Colon (tissue), 2 donors: ENCODE measurements at regions not wholly inside any gene's neighbourhood (a gene's known extent, or its start where the extent isn't known, plus 50 kb on each side); places are given as distances from the start of the nearest gene placed in this dataset.

ENCODE experiments used
- FAIRE-seq: peaks from 2 replicates; lab custom pipeline; 2012; peaks lifted over from hg19 to GRCh38; lab: Jason Lieb, UNC
- donor health status: control.
- donor health status: control.

DNA sequence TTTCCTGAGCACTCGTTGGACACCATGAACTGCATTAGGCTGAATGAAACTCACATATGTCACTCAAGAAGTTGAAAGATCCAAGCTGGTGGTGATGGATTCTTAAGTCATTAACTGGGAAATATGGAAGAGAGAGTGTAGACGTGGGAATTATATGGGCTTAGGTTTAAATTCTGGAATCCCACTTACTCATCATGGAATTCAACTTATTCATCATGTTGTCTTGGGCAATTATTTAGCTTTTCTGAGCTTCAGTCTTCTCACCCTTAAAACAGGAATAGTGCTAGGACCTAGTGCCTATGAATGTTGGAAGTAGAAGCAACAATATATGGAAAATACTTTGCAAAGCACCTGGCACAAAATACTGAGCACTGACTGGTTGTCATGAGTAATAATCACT is 292.4 kb upstream of the TBX3 start:
- no peak for FAIRE-seq

DNA sequence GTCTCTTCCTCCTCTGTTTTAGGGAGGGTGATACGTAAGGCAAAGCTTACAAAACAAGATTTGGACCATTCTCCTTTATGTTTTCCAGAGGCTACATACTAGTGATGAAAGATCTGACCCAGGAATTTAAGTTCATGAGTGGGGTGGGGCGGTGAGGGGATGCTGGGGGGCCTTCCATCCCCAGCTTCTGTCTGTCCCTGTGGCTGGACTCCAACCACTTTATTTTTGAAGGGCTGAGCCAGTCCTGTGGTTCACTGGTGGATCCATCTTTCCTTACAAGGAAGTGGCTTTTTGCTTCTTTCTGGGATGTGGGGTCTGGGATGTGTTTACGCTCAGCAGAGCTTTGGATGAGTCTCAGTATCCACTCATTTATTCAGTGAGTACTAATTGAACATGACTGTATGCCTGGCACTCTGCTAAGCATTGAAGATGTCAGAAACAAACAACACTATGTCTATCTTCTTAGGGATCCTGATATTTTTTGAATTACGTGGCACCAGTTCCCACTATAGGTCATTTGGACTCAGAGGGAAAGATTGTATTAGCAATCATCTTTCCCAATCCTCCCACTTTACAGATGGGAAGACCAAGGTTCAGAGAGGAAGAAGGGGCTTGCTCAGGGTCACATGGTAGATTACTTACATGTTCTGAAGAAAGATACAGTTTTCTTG is 291.8 kb upstream of the TBX3 start:
- FAIRE-seq = no peak

DNA sequence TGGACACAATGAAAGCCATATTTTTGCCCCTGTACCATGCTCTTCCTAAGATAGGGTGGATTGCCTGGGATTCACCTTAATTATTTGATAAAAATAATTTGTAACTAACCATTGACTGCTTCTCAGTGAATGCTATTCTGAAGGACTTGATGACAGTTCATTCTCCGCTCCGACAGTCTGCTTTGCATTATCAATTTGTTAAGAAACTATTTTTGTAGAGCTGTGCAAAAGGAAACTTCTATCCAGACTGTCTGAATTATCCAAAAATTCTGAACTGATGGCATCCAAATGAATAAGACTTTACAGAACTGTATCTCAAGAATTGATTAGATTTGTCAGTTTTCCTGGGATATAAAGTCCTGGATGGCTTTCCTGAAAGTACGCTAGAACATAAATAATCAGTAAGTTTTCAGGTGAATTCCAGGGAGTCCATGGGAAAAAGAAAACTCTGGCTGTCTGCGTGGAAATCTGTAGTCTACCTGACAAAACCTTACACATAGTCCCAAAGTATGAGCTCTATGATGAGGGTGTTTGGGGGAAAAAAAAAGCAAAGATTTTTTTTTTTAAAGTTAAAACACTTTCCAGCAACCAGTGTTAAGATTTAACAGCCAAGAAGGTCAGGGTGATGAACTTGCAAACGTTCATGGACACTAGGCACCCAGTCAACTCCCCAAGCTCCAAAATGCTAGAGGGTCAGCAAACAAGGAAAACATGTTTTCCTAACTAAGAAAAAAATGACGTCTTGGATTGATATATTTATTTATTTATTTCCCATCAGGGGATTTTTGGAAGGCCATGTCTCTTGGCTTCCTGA is 291.1 kb upstream of the TBX3 start:
- no peak for FAIRE-seq

DNA sequence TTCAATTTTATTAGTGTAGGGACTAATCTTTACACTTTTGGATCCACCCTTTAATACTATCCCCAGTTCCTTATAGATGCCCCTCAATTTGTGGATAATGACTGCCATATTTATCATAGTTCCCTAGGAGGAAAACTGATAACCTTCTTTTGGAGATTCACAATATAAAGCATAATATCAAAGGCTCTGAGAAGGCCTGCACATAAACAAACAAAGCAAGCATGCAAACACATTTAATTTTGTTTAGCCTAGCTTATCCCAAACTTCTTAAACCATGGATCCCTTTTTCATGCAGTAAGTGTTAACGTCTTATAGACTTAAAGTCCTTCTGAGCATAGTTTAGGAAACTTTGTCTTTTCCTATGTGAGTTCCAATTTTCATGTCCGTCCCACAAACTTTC is 290.4 kb upstream of the TBX3 start:
- no peak for FAIRE-seq

DNA sequence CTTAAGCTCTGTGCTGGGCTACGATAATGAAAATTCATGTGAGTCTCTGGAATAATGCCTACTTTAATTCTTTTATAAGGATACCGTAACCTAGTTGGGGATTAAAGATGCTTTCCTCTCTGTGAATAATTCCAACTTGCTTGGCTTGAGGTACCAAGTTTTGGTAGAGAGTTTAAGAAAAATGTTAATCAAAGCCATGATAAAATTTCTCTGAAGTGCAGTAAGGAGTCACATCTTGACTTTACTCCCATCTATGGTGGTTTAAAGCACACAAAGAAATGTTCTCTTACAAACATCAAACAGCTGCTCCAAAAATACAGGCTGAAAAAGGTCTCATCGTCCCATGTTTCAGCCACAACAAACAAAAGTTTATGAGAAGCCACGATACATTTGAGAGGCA is 284.8 kb upstream of the TBX3 start:
- no peak for FAIRE-seq

DNA sequence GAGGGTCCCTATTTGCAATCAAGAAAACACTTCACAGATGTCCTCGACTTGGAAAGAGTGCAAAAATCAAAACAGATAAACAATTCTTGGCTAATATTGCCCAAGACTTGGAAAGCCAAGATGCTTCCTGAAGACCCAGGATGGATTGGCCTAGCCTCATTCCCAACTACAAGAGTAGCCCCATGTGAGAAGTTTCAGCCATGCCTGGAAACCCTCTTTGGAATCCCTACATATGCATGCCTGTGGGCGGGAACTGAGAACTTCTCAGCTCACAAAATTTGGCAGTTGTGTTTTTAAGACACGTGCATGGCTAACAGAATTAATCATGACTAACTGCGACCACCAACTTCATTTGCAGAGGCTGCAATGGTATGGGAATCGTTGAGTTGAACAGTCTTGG is 283.2 kb upstream of the TBX3 start:
- FAIRE-seq = no peak

DNA sequence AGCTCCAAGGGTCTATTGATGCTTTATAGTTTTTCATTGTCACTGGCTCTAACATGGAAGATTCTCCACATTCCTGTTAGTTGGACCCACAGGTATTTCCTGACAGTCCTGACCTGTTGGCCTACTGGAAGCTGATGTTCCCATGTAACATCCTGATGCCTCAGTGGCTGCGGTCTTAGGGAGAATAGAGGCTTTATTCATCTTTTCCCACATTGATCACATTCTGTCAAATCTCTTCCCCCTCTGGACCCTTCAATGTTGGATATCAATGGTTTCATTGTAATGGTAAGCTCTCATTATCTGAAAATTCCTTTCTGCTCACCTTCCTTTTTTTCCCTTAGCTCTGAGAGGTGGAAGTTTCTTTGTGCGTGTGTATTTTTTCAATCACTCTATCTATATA is 280.9 kb upstream of the TBX3 start:
- no peak for FAIRE-seq

DNA sequence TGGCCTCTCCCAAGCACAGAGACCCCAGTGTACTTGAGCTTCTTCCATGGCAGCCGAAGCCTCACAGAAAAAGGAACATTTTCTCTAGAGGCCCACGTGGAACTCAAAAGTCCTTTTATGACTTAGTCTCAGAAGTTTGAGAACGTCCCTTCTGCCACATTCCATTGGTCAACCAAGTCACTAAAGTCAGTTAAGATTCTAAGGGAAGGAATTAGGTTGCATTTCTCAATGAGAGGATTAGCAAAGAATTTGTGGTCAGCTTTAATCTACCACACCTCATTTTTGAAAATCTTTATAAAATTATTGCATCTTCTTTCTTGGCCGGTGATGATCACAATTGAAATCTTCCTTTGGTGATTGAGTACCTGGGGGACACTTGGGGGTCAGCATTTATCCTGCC is 279.9 kb upstream of the TBX3 start:
- FAIRE-seq = no peak

DNA sequence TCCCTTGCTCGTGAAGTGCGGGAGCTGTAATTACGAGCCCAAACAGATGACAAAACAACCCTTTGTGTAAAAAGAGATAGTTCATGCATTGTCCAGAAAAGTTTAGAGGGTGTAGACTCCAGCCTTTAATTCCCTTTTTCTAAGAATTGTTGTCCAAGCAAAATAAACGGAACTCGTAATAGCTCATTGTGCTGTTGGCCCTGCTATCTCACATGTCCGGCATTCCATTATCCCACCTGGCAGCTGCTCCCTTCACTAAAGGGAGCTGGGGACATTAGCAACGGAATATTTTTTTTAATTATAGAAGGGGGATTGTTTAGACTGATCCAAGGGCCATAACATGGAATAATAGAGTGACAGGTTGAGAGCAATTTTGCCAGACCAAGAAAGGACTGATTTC is 277.5 kb upstream of the TBX3 start:
- no peak for FAIRE-seq

DNA sequence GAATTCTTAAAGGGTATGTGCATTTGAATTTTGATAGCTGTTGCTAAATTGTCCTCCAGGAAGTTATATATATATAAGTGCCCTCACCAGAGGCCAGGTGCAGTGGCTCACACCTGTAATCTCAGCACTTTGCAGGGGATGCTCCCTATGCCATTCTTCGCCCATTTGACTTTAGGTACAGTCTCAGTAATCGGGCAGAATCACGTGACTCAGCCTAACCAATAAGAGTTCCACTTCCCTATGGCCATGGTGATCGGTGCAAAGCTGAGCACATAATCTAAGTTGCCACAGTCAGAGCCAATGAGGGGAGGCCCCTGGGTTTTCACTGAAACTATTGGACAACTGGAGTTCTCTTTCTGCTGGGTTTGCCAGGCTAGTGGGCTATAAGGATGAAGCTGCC is 274.6 kb upstream of the TBX3 start:
- FAIRE-seq = no peak

DNA sequence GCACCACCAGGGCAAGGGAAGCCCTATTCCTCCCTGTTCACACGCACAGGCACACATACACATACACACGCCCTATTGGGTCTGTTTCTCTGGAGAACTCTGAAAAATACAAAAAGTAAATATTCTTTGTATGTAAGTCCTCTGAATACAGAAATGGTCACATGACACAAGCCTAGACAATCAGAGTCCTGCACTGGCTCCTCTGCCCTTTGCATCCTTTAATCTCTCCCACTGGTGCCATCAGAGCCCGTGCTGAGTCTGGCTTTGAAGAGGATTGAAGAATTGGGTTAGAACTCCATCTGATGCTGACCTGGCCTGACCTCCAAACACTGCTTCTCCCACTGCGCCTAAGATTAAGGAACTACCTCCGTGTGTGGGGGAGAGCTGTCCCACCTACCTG is 273.2 kb upstream of the TBX3 start:
- no peak for FAIRE-seq

DNA sequence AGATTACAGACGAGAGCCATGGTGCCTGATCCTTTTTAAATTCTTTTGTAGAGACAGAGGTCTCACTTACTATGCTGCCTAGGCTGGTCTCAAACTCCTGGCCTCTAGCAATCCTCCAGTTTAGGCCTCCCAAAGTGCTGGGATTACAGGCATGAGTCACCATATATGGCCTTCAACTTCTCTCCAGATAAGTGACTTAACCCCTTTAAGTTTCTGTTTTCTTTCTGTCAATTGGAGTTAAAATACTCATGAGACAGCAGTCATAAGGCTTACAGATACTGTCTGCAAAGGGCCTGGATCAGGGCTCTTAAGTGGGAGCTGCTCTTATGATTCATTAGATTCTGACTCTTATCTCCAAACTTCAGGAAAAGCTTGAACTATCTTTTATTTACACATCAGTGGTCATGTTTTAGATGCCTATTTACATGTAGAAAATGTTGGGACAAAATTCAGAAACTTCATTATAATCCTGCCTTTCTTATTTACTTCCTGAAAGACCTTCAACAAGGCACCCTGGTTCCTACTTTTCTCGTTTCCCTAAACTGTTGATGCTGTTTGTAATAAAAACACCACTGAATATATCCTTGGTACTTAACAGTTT is 271.5 kb upstream of the TBX3 start:
- FAIRE-seq = no peak

DNA sequence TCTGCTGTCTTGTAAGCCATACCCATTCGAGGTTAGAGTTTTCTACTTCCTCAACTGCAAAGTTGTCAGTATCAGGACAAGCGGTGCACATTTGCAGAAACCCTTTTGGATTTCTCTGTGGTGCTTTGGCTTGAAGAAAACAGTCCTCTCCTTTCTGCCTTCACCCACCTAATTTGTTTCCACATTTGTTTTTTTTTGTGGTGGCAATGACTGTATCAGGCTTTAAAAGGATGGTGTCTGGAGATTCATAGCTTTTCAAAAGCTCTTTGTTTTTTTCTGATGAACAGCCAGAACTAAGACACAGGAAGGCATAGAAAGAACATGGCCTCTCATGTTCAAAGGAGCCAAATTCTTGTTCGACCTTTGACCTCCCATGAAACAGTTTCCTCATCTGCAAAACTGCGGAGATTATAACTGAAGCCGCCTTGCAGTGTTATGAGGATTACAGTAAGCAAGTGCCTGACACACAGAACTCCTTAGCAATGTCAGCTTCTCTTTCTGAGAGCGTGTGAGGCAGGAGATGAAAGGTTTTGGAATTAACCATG is 270.6 kb upstream of the TBX3 start:
- no peak for FAIRE-seq

DNA sequence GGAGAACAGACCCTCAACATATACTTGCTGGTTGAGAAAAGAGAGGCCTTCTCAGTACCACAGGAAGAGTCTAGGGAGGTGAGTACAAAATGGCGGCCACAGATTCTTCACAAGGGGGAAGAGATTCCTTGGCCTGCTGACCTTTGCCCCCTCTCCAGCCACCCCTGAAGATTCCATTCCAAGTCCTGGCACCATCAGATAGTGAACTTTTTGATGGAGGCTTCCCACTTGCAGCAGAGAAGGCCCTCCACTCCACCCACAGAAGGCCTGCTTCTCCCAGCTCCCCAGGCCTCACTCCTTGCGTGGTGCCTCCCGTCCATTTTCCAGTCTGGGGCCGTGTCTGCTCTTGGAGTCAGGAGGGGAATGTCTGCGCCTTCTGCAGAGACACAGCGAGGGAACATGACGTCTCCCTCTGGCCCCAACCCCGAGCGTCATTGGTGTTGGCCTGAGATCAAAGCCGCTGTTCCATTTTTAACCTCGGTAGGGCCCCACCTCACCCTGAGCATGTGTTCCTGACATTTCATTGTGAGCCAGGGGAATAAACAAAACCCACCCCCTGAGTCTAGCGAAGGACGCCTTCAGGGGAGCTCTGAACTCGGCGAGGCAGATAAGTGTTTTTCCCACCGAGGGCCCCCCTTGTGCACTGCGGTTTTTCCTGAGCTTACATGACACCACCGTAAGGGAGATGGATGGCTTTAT is 268.7 kb upstream of the TBX3 start:
- FAIRE-seq = no peak

DNA sequence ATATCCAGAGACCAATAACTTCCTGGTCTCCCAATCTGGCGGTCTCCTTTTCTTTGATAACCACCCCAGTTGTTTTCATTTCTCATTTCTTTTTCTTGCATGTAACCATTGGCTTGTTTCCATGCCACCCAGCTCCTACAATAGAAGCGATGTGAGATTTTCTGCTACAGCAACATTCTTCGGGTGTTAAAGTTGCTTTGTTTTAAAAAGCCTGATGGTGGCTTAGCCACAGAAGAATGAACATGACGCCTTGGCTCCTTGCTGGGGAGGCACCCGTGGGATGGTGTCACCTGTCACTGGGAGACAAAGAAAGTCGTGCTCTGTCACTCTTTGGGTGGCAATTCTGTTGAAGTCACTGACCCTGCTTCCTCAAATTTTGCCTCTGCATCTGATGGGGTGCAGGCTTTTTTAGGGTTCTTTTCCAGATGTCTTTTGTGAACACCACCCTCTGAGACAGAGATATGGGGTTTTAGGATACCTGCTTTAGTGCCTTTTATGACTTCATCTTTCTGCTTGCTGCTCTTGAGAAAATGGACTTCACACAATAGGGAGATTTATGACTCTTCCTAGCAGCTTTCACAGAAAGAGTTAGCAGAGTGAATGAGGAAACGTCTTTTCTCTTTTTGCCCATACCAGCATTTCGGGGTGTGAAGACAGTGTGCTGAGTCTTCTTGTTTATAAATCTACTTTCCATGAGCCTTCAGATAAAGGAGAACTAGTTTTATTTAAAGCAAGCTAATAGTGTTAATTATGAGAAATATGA is 265.3 kb upstream of the TBX3 start:
- FAIRE-seq = no peak

DNA sequence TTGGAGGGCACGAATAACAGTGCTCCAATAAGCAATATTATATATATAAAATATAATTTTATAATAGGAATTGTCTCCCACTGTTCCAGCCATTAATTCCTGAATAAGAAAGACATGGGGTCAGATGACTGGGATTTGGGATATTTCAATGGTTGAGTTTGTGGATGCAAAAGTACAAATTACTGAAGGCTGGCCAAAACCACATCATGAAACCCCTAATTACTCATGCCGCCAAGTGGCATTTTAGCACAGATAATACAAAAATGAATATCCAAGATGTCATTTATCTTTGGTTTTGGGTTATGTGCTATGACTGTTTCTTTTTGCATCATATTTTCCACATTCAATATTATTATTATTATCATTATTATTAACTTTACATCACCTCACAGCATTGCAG is 261.4 kb upstream of the TBX3 start:
- no peak for FAIRE-seq

DNA sequence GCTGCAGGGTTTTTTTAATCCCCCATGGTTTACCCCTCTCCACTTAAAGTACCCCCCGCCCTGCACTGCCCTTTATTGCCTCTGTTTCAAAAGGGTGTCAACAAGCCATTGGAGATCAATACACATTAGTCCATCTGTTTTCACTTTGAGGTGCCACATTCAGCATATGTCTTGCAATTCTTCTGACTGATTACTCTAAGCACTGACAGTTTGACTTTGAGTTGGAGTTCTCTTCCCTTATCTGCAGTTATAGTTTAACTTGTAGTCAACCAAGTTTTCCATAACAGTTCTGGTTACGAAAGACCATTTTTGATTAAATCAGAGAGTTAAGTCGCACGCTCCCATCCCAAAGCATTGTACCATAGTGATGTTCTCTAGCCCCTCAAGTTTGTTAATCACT is 260.8 kb upstream of the TBX3 start:
- FAIRE-seq = no peak

DNA sequence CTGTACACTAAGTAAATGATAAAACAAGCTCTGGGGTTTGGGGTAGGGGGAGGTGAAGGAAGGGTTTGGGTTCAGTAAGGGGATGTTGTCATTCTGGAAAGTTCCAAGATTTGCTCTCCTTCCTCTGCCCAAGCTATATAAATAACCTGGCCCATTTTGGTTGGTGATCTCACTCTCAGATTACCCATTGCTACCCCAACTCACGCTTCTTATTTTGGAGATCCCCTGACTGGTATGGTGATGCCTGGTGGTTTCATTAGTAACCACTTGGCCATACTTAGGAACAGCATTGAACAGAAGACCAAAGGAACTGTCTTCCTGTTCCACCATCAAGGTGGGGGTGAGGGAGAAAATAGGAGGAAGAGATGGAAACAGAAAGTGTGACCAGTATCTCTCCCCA is 259.6 kb upstream of the TBX3 start:
- no peak for FAIRE-seq

DNA sequence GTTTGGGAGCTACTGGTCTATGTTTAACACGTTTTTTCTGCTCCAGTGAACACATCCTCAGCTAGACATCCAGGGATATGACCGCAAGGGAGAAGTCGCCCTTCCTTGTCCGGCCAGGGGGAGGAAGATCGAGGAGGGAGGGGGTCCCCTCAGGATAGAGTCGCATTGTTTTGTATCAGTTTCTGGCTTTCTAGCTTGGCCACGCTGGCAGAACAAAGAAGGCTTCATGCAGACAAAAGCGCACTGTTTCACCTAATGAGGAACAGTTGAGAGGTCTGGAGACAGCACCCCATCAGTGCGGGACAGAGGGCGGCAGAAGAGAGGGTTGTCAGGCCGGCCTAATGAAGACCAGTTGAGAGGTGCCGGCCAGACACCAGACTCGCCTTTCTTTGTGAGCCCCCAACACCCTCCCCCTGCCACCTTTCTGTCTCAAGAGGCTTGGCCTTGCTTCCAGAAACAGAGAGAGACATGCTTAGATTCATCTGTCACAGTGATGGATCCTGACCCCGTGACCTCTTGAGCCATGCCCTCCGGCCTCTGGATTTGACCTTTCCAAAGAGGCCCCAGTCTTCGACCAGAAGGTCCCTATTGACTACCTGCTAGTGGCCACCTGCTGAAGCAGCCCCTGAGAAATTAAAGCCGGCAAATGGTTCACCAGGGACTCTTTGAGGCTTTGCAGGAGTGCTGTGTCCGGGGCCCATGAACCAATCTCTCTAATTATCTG is 254.7 kb upstream of the TBX3 start:
- FAIRE-seq = no peak

DNA sequence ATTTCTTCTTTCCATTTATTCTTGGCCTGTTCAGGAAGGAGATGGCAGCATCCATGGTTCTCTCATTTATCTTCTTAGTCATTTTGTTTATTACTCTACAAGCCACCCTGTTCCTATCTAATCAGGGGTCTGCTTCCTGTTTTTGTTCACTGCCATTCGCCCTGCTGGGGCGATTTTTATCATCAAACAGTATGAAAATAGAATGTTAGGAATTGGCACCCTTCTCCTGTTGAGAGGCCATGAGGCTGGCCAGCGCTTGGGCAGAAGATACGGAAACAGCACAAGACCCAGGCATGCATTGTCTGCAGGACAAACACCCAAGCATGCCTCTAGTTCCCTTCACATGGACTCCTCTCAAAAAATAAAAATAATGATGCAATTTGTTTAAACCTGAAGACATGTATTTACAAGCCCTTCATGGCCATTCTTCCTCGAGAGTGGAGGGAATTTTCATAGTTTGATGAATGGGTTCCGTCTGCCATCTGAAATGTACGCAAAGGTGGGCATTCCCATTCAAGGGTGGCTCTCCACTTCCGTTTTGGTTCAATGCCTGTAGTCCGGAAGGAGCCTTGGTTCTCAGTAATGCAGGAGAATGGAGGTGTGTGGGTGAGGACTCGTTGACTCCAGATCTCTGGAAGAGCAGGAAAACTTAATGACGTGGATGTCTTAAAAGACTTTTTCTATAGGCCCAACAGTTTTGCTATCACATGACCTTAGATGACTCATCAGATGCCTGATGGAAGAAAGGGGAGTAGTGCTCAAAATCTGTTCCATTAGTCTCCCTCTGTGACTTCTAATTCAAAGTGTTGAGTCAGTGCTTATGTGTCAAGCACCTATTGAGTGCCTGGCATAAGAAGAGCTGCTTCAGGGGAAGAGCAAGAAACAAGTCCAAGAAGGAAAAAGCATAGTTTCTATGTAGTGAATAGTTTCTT is 252.4 kb upstream of the TBX3 start:
- FAIRE-seq = no peak
